Uterus (tissue), 3 donors: ENCODE measurements at regions not wholly inside any gene's neighbourhood (a gene's known extent, or its start where the extent isn't known, plus 50 kb on each side); places are given as distances from the start of the nearest gene placed in this dataset.

ENCODE experiments used
- DNase-seq, 2 donors: peaks; one replicate each; pipeline ENCODE4 v3.0.0-alpha.2; 2019 to 2020
- H3K27ac ChIP-seq, 2 donors: fragments of 200-600 bp; sonication (generic); 1 replicate in 1 of 2; 2 replicates in 1 of 2; pipeline ENCODE4 v1.5.1; 2016 to 2018
- H3K27me3 ChIP-seq, 2 donors: fragments of 200-600 bp; sonication (generic); one replicate each; pipeline ENCODE4 v1.5.1; 2018 to 2019; ENCODE audit warnings: control low read depth in 1 of 2
- H3K36me3 ChIP-seq, 2 donors: fragments of 200-600 bp; sonication (generic); one replicate each; pipeline ENCODE4 v1.5.1; 2019; ENCODE audit warnings: control low read depth in 1 of 2
- H3K4me1 ChIP-seq, 2 donors: fragments of 200-600 bp; sonication (generic); one replicate each; pipeline ENCODE4 v1.5.1; 2018 to 2019; ENCODE audit warnings: control low read depth in 1 of 2
- H3K4me3 ChIP-seq, 2 donors: fragments of 200-600 bp; sonication (generic); 1 replicate in 1 of 2; 2 replicates in 1 of 2; pipeline ENCODE4 v1.5.1; 2018 to 2019; ENCODE audit warnings: mild to moderate bottlenecking in 1 of 2
- H3K9me3 ChIP-seq, 2 donors: fragments of 200-600 bp; sonication (generic); one replicate each; pipeline ENCODE4 v1.5.1; 2019; ENCODE audit warnings: control low read depth in 1 of 2
- POLR2A ChIP-seq, 2 donors: fragments of 450-650 bp; IDR thresholded peaks; one replicate each; pipeline ENCODE4 v1.6.1; 2016; ENCODE audit warnings: antibody characterized with exemption in 2 of 2, mild to moderate bottlenecking in 1 of 2, moderate library complexity in 1 of 2
- intact Hi-C: fragments of 100-400 bp; cut with DNase I; formaldehyde crosslinking; loops from one replicate; pipeline ENCODE4 v1.15.1; 2023; ENCODE audit warnings: low total_unique reads
- TF ChIP-seq, protein P1 (sequence below), 4 experiments: fragments of 200-600 bp in 2 of 4; fragments of 450-650 bp in 2 of 4; sonication (generic) in 2 of 4; IDR thresholded peaks; one replicate each; pipeline ENCODE4 v1.5.1; 2016 to 2019; ENCODE audit warnings: antibody characterized with exemption in 4 of 4, mild to moderate bottlenecking in 2 of 4, moderate library complexity in 1 of 4
- donor health status: DM: yes; HTN: yes; CAD: no.

DNA sequence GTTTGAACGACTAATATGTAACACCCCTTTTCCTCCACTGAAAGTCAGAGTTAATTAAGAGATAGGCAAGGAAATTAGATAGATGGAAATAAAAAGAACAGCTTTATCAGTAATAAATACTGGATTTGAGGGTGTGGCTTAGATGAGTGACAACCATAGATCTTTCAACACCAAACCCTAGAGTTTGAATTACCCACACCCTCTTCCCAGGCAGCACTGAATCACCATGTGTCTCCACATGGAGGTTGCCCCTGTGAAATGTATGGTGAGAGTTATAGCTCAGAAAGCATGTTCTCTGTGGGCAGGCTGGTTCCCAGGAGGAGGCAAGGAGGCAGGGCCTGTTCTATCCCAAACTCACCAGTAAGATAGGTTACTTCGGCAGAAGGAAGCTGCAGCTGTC lies 69.7 kb downstream of the TMEM174 start:
- H3K4me3 ChIP-seq = no peak overlapping the region
- TF ChIP-seq, protein P1, sequence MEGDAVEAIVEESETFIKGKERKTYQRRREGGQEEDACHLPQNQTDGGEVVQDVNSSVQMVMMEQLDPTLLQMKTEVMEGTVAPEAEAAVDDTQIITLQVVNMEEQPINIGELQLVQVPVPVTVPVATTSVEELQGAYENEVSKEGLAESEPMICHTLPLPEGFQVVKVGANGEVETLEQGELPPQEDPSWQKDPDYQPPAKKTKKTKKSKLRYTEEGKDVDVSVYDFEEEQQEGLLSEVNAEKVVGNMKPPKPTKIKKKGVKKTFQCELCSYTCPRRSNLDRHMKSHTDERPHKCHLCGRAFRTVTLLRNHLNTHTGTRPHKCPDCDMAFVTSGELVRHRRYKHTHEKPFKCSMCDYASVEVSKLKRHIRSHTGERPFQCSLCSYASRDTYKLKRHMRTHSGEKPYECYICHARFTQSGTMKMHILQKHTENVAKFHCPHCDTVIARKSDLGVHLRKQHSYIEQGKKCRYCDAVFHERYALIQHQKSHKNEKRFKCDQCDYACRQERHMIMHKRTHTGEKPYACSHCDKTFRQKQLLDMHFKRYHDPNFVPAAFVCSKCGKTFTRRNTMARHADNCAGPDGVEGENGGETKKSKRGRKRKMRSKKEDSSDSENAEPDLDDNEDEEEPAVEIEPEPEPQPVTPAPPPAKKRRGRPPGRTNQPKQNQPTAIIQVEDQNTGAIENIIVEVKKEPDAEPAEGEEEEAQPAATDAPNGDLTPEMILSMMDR (IDR thresholded peaks at IDR 0.05) = no peak
- no peak for TF ChIP-seq POLR2A (IDR thresholded peaks at IDR 0.05)
- no peaks in the 10 kb centered on the region for H3K9me3 ChIP-seq
- H3K27me3 ChIP-seq = peaks cover 0 to 17% of the 10 kb centered on the region in 2 donors
- DNase-seq = no peak
- no peak overlapping the region for H3K27ac ChIP-seq
- intact Hi-C loops = no loop called here
- no peaks in the 10 kb centered on the region for H3K36me3 ChIP-seq
- H3K4me1 ChIP-seq = no peaks in the 10 kb centered on the region

DNA sequence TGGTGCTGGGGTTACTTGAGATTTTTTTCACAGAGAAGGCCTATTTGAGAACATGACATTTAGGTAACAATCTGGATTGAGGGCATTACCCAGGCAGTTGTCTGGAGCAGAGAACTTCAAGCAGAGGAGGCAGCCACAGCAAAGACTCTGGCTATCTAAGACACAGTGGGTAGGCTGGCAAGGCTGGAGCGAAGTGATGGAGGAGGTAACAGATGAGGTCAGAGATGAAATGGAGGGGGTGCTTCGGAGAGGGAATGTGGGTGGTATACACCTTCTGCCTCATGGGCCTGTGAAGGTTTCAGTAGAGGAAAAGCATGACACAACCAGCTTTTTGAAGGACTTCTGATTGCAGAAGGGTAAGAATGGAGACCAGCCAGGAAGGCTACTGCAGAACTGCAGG lies 65.9 kb downstream of the TMEM174 start:
- Histone ChIP-seq H3K27ac (no peak overlapping the region), H3K36me3 (no peaks in the 10 kb centered on the region), H3K27me3 (peaks cover 0 to 11% of the 10 kb centered on the region in 2 donors), H3K4me3 (no peak overlapping the region), H3K4me1 (no peaks in the 10 kb centered on the region), H3K9me3 (no peaks in the 10 kb centered on the region)
- intact Hi-C loops = no loop called here
- no peak for DNase-seq
- TF ChIP-seq, protein P1 (IDR thresholded peaks at IDR 0.05) = no peak
- TF ChIP-seq POLR2A (IDR thresholded peaks at IDR 0.05) = no peak

DNA sequence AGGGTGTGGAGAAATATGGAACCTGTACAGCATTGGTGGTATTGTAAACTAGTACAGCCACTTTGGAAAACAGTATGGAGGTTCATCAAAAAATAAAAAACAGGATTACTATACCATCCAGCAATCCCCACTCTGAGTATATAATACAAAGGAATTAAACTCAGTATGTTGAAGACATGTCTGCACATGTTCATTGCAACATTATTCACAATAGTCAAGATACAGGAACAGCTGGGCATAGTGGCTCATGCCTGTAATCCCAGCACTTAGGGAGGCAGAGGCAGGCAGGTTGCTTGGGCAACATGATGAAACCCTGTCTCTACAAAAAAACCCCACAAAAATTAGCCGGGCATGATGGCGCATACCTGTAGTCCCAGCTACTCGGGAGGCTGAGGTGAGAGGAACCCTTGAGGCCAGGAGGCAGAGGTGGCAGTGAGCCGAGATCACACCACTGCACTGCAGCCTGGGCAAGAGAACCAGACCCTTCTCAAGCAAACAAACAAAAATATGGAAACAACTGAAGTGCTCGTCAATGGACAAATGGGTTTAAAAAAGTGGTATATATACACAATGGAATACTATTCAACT lies 63.6 kb downstream of the TMEM174 start:
- Histone ChIP-seq H3K4me3 (no peak overlapping the region), H3K36me3 (no peaks in the 10 kb centered on the region), H3K4me1 (no peaks in the 10 kb centered on the region), H3K27ac (no peak overlapping the region), H3K9me3 (no peaks in the 10 kb centered on the region), H3K27me3 (peaks cover 18 to 20% of the 10 kb centered on the region in 2 donors)
- intact Hi-C loops = no loop called here
- TF ChIP-seq, protein P1 (IDR thresholded peaks at IDR 0.05) = no peak
- no peak for TF ChIP-seq POLR2A (IDR thresholded peaks at IDR 0.05)
- DNase-seq = no peak

DNA sequence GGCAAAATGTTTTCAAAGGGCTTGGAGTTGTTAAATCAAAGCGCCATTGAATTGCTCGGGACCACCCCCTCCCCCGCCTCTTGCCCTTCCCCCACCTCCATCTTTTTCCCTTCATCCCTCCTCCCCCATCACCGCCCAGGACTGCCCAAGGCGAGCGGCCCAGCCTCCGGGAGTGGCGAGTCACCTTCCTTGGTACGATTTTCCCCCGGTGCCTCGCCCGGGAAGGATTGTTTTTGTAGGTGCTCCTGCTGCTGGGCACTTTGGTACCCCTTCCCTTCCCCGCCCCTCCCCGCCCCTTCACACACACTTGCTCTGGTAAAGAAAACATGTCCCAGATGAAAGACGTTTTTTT lies 61.2 kb downstream of the TMEM174 start:
- no peak overlapping the region for H3K27ac ChIP-seq

DNA sequence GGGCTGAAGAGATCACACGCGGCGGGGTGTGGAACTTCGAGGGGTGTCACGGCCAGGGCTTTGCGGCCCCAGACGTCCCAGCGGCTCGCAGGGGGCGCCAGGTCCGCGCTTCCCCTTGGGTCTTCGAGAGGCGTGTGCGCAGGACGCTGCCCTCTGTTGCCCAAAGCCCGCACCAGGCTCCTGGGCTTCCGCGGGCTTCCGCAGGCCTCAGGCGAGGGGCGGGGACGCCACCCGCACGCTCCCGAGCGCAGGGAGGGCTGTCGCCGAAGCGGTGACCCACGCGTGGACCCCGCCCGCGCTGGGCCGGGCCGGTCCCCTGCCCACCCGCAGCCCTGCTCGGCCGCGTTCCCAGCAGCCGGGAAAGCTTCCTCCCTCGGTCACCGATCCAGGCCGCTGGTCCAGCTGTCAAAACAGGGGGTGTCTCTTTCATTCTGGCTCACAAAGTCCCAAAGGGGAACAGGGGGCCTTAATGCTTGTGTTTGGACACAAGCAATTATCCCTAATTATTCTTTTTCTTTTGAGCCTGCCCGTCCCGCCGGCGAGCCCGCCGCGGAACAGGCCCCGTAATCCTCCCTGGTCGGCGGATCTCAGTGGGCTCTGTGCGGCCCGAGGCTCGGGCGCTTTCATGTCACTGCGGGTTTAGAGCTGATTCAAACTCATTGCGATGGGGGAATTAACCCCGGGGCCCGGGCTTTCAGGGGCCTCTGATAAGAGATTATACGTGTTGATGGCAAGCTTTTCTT lies 60.6 kb downstream of the TMEM174 start:
- Histone ChIP-seq H3K27ac (no peak overlapping the region), H3K27me3 (peaks cover 18 to 45% of the 10 kb centered on the region in 2 donors), H3K4me3 (peak overlapping the region in 1 of 2 donors; percentile 42), H3K4me1 (no peaks in the 10 kb centered on the region), H3K9me3 (no peaks in the 10 kb centered on the region), H3K36me3 (no peaks in the 10 kb centered on the region)
- no peak for DNase-seq
- TF ChIP-seq, protein P1 (IDR thresholded peaks at IDR 0.05) = no peak
- TF ChIP-seq POLR2A (IDR thresholded peaks at IDR 0.05) = no peak
- intact Hi-C loops = no loop called here

More for the DNA sequence above, 61.2 kb downstream of the TMEM174 start:
- no peak for DNase-seq
- TF ChIP-seq, protein P1 (IDR thresholded peaks at IDR 0.05) = no peak
- no peak for TF ChIP-seq POLR2A (IDR thresholded peaks at IDR 0.05)
- H3K4me3 ChIP-seq = peak overlapping the region in 1 of 2 donors; percentile 42
- H3K9me3 ChIP-seq = no peaks in the 10 kb centered on the region
- no peaks in the 10 kb centered on the region for H3K4me1 ChIP-seq
- peaks cover 18 to 42% of the 10 kb centered on the region in 2 donors for H3K27me3 ChIP-seq
- no peaks in the 10 kb centered on the region for H3K36me3 ChIP-seq
- intact Hi-C loops = no loop called here
